NCI-H345 treated with DMSO at 0.1 percent for 48 hours (cell line): ENCODE measurements at regions not wholly inside any gene's neighbourhood (a gene's known extent, or its start where the extent isn't known, plus 50 kb on each side); places are given as distances from the start of the nearest gene placed in this dataset.
"Not testable (repeated sequence)": the region's sequence is repeated elsewhere in the genome, so short reads cannot be mapped to it uniquely, and the experiment has no call there.

Experiments
- DNase-seq: peaks from one replicate; lab custom pipeline; 2025; ENCODE audit not compliant: unreplicated experiment; lab: John Stamatoyannopoulos, UW

- DNase-seq, result no peak
Measured at GRCh38 chr6:122859676-122860075, 70.6 kb downstream of the SMPDL3A start.

- DNase-seq, result no peak
Measured at GRCh38 chr6:122861594-122861993, 72.5 kb downstream of the SMPDL3A start.

- DNase-seq, result no peak
Measured at GRCh38 chr6:122868137-122868536, 79.1 kb downstream of the SMPDL3A start.

- DNase-seq, result peak; percentile 30
Measured at GRCh38 chr6:122869437-122870024, 80.5 kb downstream of the SMPDL3A start.

- no peak for DNase-seq
Measured at GRCh38 chr6:122871079-122871478, 82.0 kb downstream of the SMPDL3A start.

- no peak for DNase-seq
Measured at GRCh38 chr6:122872311-122872710, 83.3 kb downstream of the SMPDL3A start.

- DNase-seq, result no peak
Measured at GRCh38 chr6:122877302-122877701, 88.2 kb downstream of the SMPDL3A start.

GRCh38 chr6:122878796-122879195, 89.7 kb downstream of the SMPDL3A start:
- no peak for DNase-seq

- DNase-seq, result no peak
Measured at GRCh38 chr6:122886481-122886880, 97.4 kb downstream of the SMPDL3A start.

- DNase-seq, result no peak
Measured at GRCh38 chr6:122887941-122888340, 98.9 kb downstream of the SMPDL3A start.

- DNase-seq, result not testable (repeated sequence)
Measured at GRCh38 chr6:122888680-122889079, 99.6 kb downstream of the SMPDL3A start.

GRCh38 chr6:122890250-122890649, 101.2 kb downstream of the SMPDL3A start:
- DNase-seq, result no peak

- no peak for DNase-seq
Measured at GRCh38 chr6:122894791-122895190, 101.2 kb upstream of the CLVS2 start.

- no peak for DNase-seq
Measured at GRCh38 chr6:122902326-122902725, 93.7 kb upstream of the CLVS2 start.

- no peak for DNase-seq
Measured at GRCh38 chr6:122903266-122903915, 92.6 kb upstream of the CLVS2 start.

GRCh38 chr6:122904166-122904565, 91.9 kb upstream of the CLVS2 start:
- no peak for DNase-seq

GRCh38 chr6:122913558-122913957, 82.5 kb upstream of the CLVS2 start:
- no peak for DNase-seq

- DNase-seq, result no peak
Measured at GRCh38 chr6:122918714-122919113, 77.3 kb upstream of the CLVS2 start.

- DNase-seq, result no peak
Measured at GRCh38 chr6:122930252-122931180, 65.5 kb upstream of the CLVS2 start.

- no peak for DNase-seq
Measured at GRCh38 chr6:122931916-122932315, 64.1 kb upstream of the CLVS2 start.

- DNase-seq, result not testable (repeated sequence)
Measured at GRCh38 chr6:122944936-122945335, 51.1 kb upstream of the CLVS2 start.
